Stimulated activated CD4-positive, alpha-beta T cell treated with anti-CD3 and anti-CD28 coated beads, TNF-alpha, amount 100 ng/mL, for 24 hours (primary cell): ENCODE measurements at regions not wholly inside any gene's neighbourhood (a gene's known extent, or its start where the extent isn't known, plus 50 kb on each side); places are given as distances from the start of the nearest gene placed in this dataset.
"Not testable (repeated sequence)": the region's sequence is repeated elsewhere in the genome, so short reads cannot be mapped to it uniquely, and the experiment has no call there.

Experiments used
- DNase-seq, 3 experiments: peaks; one replicate each; pipeline ENCODE4 v3.0.0-alpha.2; 2020; ENCODE audit warnings: low read depth in 3 of 3

DNA sequence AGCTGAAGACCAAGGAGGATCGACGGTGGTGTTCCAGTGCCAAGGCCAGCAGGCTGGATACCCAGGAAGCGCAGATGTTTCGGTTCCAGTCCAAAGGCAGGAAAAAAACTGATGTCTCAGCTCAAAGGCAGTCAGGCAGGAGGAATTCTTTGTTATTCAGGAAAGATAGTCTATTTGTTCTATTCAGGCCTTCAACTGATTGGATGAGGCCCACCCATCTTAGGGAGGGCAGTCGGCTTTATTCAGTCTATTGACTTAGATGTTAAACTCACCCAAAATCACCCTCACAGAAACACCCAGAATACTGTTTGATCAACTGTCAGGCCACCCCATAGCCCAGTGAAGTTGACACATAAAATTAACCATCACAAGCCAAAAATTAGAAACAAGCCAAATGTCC lies 63.9 kb upstream of the SMURF2 start:
- DNase-seq, result not testable (repeated sequence)

DNA sequence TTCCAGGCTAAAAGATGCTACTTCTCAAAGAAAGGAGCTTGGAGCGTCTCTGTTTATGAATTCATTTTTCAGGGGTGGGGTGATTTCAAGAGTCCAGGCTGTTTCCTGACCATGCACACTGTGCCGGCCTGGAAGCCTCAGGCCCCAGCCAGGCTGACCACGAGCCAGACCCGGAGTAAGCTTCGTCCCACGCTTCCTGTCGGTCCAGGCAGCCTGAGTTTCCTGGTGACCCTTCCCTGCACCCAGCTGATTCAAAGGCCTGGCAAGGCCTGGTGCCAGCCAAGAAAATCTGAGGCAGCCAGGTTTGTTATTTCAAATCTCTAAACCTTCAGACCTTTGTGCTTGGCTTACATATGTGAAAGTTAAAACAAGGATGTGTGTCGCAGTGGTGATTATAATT lies 62.1 kb upstream of the SMURF2 start:
- not testable (repeated sequence) for DNase-seq

DNA sequence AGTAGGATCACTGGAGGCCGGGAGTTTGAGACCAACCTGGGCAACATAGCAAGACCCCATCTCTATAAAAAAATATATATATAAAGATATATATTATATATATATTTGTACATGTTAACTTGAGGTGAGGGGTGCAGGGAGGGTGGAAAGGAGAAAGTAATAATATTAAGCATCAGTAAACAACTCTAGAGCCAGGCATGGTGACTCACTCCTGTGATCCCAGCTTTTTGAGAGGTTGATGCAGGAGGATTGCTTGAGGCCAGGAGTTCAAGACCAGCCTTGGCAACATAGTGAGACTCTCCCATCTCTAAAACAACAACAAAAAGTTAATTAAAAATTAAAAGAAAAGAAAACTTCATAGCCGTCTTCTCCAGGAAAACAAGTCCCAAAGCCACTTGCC lies 61.7 kb upstream of the SMURF2 start:
- DNase-seq, result no peak

DNA sequence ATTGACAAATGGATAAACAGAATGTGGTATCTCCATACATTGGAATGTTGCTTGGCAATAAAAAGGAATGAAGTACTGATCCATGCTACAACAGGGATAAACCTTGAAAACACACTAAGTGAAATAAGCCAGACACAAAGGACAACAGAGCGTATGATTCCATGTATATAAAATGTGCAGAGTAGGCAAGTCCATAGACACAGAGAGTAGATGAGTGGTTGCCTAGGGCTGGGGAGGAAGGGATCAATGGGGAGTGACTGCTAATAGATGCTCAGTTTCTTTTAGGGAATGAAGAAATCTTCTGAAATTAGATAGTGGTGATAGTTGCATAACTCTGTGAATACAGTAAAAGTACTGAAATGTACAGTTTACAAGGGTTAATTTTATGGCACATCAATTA lies 59.4 kb upstream of the SMURF2 start:
- DNase-seq, result not testable (repeated sequence)

DNA sequence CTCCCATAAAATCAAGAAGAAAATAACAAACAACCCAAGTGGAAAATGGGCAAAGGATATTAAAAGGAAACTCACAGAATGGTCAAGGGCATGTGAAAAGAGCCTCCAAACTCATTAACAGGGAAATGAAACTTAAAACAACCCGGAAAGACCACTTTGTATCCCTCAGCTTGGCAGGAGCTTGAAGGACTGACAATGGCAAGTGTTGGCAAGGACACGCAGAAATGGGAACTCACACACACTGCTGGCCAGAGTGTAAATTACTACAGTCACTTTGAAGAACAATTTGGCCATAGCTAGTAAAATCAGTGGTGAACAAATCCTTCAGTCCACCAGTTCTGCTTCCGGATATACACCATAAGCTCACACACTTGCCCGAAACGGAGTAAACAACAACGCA lies 58.1 kb upstream of the SMURF2 start:
- DNase-seq, result not testable (repeated sequence)

DNA sequence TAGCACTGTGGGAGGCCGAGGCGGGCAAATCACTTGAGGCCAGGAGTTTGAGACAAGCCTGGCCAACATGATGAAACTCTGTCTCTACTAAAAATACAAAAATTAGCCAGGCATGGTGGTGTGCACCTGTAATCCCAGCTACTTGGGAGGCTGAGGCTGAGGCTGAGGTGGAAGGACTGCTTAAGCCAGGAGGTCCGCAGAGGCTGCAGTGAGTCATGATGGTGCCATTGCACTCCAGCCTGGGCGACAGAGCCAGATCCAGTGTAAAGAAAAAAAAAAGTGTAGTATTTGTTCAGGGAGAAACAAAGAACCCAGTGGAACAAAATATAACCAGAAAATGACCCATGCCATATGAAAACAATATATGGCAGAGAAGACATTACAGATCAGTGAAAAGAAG lies 57.4 kb upstream of the SMURF2 start:
- DNase-seq, result not testable (repeated sequence)

DNA sequence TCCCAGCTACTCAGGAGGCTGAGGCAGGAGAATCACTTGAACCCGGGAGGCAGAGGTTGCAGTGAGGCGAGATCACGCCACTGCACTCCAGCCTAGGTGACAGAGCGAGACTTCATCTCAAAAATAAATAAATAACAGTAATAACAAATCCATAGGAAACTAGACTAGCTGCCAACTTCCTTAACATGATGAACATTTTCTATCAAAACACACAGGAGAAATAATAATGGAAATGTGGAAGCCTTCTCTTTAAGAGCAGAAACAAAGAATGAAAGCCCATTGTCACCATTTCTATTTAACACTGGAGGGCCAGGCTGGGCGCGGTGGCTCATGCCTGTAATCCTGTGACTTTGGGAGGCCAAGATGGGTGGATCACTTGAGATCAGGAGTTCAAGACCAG lies 56.7 kb upstream of the SMURF2 start:
- not testable (repeated sequence) for DNase-seq

DNA sequence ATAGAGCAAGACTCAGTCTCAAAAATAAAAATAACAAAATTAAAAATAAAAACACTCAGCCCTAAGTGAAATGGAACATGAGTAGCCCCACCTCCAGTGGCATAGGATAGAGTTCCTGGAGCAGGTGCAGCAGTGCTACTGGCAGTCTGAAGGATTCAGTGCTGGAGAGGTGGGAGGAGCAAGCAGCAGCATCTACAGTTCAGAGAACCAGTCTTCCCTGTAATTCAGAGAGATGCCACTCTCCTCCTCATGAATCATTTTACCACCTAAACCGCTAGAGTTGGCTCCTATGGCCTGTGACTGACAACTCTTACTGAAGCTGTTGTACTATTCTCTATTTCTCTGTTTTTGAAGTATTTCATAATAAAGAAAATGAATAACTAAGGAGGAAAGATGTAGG lies 56.0 kb upstream of the SMURF2 start:
- DNase-seq, result no peak

DNA sequence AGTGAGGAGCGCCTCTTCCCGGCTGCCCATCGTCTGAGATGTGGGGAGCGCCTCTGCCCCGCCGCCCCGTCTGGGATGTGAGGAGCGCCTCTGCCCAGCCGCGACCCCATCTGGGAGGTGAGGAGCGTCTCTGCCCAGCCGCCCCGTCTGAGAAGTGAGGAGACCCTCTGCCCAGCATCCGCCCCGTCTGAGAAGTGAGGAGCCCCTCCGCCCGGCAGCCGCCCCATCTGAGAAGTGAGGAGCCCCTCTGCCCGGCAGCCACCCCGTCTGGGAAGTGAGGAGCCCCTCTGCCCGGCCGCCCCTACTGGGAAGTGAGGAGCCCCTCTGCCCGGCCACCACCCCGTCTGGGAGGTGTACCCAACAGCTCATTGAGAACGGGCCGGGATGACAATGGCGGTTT lies 54.4 kb upstream of the SMURF2 start:
- DNase-seq, result not testable (repeated sequence)

DNA sequence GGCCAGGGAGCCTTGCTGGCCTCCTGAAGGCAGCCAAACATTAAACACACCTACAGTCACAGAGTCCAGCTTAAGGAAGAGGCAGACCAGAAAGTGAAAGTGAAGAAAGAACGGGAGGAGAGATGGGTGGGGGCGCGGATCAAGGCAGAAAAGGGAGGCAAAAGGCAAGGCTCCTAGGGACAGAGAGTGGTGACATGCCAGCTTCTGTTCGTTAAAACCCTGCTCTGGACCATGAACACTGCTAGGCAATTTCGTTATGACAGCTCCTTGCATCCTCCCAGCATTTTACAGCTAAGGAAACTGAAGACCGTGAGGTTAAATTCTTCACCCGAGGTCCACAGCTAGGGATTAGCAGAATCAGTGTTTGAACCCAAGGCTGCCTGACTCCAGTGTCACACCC lies 51.7 kb upstream of the SMURF2 start:
- peak in 1 of 3 experiments; percentile 3 for DNase-seq

DNA sequence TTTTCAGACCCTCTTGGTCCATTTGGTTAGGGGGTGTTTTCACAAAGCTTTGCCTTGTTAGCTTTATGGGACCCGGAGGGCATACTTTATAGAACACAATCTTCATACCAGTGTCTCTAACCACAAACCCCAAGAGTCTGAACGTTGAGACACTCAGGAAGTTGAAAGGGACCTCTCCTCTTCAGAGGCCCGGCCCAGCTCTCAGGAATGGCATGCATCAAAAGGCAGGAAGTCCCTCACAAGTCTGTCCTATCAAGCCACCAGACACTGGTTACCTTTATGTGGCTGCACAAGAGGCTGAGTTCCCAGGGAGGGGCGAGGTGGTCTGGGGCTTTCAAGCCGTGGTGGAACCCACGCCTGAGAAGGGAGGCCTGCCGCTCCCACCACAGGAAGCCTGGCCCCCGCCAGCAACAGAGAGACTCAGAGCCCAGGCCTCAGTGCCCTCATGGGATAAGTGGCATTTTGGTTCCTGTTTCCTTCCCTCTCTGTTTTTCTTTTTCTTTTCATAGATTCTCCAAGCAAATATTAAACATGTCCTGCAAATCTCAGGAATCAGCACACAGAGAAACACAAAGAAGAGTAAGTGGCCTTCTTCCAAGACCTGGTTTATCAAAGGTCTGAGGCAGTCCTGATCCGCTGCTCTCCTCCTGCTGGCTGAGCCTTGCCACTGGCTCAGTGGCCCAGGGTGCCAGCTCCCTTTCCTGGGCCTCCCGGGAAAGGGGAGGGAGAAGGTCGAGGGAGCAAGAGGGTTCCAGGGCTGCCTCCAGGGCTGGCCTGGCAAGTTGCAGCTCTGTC lies 50.6 kb upstream of the SMURF2 start:
- DNase-seq, result peak in 1 of 3 experiments; percentile 10
